GM12872 (cell line): ENCODE measurements at regions not wholly inside any gene's neighbourhood (a gene's known extent, or its start where the extent isn't known, plus 50 kb on each side); places are given as distances from the start of the nearest gene placed in this dataset.

Experiments used
- TF ChIP-seq, protein P1 (sequence below): IDR thresholded peaks from 3 replicates; pipeline ENCODE4 v1.5.1; 2011; ENCODE audit warnings: low read depth, mild to moderate bottlenecking, low read length, moderate library complexity; ENCODE audit not compliant: insufficient read depth

DNA sequence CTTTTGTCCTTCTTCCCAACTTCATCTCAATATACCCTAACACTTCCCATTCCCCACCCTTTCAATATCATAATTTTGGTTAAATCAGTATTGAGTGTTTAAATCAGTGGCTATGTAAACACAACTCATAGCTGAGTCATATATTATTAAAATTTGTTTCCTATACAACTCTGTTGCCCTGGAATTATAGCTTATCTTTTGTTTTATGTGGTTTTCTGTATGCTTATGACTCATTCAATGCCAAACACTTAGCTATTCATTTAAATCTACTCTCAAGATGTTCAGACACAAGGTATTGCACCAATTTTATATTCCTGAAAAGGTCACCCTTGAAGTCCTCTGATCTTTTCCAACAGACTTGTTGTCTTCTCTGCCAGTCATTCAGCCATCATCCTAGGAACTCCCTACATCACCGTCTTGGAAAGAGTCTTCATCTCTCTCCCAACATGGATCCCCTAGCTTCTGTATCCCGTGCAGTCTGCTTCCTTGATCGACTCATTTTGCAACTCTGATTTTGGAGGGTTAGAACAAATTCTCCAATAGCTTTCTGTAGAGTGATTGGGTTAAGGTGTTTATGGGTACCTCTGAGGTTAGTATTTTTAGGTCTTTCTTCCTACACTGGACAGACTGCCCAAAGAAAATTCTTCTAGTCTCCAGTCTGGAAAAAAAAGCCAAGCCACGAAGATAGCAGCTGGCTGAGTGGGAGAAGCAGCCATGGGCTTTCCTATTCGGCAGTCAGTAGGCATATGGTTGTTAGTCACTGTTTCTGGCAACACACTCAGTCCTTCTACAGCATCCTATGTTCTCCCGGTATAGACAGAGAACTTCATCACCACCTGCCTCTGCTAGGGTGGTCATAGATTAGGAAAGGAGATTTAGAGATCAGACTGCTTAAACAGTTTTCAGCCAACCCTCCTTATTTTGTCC is 102.1 kb downstream of the CRPPA start:
- TF ChIP-seq, protein P1, sequence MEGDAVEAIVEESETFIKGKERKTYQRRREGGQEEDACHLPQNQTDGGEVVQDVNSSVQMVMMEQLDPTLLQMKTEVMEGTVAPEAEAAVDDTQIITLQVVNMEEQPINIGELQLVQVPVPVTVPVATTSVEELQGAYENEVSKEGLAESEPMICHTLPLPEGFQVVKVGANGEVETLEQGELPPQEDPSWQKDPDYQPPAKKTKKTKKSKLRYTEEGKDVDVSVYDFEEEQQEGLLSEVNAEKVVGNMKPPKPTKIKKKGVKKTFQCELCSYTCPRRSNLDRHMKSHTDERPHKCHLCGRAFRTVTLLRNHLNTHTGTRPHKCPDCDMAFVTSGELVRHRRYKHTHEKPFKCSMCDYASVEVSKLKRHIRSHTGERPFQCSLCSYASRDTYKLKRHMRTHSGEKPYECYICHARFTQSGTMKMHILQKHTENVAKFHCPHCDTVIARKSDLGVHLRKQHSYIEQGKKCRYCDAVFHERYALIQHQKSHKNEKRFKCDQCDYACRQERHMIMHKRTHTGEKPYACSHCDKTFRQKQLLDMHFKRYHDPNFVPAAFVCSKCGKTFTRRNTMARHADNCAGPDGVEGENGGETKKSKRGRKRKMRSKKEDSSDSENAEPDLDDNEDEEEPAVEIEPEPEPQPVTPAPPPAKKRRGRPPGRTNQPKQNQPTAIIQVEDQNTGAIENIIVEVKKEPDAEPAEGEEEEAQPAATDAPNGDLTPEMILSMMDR, result no peak

DNA sequence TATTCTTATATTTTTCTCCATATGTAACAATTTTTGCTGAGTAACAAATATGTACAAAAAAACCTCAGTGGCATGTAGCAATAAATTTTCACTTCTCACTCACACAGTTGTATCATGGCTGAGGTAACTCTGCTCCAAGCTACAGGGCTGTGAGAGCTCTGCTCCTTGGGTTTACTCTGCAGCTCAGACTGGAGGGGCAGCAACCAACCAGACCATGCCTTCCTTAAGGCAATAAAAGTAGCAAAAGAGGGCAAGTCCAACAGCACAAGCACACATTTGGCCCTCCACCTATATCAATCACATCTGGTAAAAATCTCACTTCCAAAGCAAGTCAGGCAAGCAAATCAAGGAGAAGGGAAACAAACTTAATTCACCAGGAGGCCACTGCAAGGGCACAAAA is 102.9 kb downstream of the CRPPA start:
- TF ChIP-seq, protein P1, result no peak

DNA sequence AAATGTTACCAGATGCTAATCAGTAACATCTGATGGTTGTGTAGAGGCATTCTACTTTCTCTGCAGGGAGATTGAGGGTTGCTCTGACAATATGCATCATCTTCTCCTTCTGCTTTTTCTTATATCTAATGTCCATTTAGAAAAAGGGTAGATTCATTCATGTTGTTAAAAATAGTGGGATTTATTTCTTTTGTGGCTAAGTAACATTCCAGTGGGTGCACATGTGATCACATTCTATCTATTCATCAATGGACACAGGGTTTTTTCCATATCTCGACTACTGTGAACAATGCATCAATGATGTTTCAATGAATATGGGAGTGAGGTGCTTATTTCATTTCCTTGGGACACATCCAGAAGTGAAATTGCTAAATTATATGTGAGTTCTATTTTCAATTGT is 103.9 kb downstream of the CRPPA start:
- TF ChIP-seq, protein P1, result no peak

DNA sequence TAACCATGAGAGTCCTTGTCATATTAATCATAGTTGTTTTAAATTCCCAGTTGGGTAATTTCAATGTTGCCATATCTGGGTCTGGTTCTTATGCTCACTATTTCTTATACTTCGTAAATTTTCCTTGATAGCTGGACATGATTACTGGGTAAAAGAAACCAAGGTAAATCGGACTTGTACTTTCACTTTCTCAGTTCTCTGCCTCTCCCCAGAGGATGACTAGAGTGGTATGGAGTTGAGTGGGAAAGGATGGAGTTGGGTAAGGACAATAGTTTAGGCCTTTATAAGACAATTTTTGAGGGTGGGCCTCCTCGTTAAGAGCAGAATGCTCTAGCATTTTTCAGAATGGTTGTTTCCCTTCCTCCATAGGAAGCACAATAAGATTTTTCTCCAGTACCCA is 106.1 kb downstream of the CRPPA start:
- TF ChIP-seq, protein P1, result no peak

DNA sequence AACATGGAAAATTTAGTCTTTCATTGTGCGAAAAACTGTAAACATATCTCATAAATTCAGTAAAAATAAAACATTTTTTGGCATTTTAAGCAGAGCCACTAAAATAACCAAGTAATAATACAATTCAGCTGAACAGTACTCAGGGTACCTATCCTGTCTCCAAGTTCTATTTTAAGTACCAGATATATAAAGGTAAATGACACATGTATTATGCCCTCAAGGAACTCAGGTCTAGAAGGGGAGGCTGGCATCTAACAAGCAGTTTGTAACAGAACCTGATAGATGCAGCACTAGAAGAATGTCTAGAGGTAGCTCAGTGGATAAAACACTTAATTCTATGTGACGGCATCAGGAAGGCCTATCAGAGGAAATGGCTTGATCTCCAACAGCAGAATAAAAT is 112.2 kb downstream of the CRPPA start:
- TF ChIP-seq, protein P1, result no peak

DNA sequence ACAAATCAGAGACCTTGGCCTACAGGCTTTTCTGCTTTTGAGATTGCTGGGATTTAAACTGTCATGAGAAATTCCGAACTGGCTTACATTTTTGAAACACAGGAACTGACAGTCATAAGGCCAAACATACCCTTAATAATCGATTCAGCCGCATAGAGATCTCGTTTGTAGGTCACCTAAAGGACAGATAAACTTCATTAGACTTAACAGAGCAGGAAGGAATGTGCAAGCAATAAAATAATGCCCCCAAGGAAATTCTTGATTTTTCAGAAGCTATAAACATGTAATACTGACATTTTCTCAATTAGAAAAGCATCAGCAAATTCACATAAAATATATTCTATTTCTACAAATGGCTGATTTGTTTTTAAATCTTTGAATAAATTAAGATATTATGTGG is 120.0 kb downstream of the CRPPA start:
- TF ChIP-seq, protein P1, result no peak

DNA sequence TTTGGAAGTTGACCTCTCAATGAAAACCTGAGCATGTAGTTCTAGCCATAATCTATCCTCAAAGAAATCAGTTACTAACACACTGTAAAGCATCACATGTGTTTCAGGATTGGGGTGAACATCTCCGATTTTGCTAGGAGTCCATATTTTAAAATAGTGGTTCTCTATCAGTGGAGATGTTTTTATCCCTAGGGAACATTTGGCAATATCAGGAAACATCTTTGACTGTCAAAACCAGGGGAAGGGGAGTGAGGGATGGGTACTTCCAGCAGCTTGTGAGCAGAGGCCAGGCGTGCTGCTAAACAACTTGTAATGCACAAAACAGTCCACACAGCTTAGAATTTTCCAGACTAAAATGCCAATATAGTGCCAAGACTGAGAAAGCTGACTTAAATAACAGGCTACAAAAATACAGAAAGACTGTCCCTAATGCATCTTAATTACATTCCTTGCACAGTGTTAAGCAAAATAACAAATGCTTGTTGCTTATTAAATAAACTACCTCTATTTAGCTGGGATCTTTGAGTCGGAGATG is 120.9 kb downstream of the CRPPA start:
- TF ChIP-seq, protein P1, result no peak
